ENCODE measurements at regions not wholly inside any gene's neighbourhood (a gene's known extent, or its start where the extent isn't known, plus 50 kb on each side); places are given as distances from the start of the nearest gene placed in this dataset.
"Not testable (repeated sequence)": the region's sequence is repeated elsewhere in the genome, so short reads cannot be mapped to it uniquely, and the experiment has no call there.

DNA sequence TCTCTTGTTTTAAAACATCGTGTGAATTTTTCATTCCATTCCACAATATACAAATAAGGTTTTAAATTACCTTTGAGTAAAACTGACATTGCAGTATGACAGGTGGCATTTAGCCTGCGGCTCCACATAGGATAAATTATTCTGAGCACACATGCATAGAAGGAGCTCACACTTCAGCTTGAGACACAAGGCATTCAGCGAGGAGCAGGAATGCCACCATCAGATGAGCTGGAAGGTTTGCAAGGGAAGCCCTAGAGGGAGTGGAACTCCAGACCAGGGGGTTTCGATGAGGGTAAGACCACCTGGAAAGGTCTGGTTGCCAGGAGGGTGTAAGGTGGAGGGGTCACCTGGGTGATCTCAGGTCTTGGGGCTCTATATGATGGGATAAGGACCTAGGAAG, 259.0 kb upstream of the ADRA1B start:
- DNase-seq, result no peak

DNA sequence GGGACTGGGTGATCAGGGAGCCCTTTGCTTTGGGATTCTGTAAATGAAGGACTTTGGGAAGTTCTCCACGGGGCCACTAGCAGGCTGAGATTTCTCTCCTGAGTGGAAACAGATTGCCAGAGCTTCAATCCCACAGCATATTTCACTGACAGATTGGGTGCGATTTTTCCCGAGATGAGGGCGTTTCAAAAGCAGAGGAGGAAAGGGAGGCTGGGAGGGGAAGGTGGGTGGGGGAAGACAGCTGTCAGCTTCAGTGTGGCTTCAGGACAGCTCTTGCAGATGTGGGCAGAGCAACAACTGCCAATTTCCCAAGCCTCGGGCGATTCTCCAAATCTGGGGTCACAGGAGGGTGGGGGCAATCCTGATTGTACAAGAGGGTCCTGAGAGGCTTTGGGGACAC, 258.5 kb upstream of the ADRA1B start:
- DNase-seq, result no peak

DNA sequence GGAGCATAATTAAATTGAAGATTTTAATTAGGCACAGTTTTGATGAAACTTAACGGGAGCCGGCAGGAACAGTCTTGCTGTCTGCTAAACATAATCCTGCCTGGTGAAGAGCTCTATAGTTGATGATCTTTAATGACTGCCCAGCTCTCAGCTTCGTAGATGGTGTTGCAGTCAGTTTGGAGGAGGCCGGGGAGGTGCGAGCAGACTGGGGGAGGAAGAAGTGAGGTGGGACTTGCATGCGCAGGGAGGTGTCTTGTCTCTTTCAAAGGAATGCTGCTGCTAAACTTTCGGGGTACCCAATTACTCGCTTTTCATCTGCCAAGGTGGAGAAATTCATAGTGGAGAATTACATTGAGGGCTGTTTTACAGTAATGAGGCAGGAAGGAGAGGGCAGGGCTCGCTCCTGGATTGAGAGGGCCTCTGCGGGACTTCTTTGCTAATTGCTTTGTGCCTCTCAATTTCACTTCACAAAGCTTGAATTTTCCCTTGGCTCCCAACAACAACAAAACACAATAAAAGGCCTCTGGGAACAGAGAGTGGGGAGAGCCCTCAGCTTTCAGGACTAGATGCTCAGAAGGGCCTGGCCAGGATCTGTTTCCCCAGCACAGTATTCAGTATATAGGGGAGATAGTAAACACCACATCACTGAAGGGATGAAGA, 257.9 kb upstream of the ADRA1B start:
- no peak for DNase-seq

DNA sequence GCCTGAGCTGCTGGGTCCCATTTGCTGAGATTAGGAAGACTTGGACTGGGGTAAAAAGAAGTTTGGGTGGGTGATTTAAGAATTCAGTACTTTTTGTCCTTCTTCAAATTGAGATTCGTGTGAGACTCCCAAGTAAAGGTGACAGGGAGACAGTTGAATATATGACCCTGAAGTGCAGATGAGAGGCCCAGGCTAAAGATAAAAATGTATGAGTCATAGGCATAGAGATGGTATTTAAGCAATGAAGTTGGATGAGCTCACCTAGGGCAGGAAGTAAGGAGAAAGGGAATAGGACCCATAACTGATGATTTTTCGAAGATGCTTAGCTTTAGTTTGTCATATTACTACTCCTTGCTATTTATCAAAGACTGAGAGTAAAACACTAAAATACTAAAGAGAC, 255.9 kb upstream of the ADRA1B start:
- no peak for DNase-seq

DNA sequence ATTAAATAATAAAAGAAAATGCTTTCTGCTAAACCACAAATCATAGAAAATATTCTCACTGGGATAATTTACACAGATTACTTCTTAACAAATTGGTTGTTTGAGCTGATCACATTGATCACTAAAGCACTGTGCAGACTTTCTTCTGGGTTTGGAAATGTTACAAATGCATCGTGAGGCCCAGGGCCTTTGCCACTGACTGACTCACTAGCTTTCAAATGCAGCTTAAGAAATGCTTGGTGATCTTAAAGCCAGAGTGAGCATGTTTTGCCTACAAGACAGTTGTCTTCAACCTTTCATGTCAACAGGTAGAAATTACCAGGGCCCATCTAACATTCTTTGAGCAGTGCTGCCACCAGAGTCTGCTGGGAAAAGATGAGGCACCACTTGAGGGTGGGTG, 252.3 kb upstream of the ADRA1B start:
- no peak for DNase-seq

DNA sequence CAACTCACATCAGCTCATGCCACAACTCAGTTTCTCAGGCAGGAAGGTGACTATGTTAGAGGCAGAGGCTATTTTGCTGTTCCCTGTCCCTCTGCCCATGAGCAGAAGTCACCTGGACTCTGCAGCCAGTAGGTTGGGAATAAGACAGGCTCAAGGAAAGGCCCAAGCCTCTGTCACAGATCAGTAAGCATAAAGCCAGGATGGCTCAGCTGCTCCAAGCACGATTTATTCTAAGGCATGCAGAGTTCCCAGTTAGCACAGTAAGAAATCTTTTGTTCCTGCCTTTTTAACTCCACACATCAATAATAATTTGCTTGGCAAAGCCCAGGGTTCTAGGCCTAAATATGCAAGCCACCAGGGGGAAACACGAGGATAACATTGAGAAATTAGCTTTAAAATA, 249.0 kb upstream of the ADRA1B start:
- DNase-seq, result no peak

DNA sequence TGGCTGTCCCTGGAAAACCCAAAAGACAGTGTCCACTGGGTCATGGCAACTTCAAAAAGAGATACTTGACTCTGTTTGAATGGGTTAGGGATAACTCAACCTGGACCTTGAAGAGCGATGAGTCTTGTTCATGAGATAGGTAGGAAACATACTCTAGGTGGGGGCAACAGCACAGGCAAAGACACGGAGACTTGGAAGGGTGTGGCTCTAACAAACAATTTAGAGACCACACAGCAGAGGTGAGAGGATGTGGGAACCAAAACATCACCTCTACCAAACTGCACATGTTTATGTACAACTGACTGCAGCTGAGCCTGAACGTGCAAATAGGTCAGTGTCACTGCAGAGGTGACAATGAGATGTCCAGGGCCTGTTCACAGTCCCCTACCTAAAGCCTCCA, 247.7 kb upstream of the ADRA1B start:
- no peak for DNase-seq

DNA sequence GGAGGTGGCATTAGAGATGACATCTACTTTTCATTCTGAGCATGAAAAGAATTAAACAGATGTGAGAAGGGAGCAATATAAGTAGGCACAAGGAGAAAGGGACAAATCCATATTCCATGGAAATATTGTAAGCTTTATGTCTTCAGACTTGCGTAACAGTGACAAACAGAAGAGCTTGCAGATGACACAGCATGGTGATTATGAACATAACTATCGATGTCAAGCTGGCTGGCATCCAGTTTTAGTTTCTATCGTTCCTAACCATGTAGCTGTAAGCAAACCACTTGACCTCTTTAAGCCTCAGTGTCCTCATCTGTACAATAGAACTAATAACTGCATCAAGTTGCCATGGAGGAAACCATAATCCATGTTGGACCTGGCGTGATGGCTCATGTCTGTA, 246.7 kb upstream of the ADRA1B start:
- no peak for DNase-seq

DNA sequence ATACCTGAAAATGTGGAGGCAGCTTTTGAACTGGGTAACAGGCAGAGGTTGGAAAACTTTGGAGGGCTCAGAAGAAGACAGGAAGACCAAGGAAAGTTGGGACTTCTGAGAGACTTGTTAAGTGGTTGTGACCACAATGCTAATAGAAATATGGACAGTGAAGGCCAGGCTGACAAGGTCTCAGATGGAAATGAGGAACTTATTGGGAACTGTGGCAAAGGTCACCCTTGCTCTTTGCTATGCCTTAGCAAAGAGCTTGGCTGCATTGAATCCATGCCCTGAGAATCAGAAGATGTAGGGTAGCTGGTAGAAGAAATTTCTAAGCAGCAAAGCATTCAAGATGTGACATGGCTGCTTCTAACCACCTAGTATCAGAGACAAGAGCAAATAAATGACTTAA, 244.4 kb upstream of the ADRA1B start:
- no peak for DNase-seq

DNA sequence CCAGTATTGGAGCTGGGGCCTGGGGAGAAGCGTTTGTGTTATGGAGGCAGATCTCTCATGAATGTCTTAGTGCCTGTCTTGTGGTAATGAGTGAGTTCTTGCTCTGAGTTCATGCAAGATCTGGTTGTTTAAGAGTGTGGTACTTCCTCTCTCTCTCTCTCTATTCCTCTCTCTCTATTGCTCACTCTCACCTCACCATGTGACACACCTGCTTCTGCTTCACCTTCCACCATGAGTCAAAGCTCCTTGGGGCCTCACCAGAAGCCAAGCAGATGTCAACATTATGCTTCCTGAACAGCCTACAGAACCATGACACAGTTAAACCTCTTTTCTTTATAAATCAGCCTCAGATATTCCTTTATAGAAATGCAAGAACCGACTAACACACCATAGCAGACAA, 242.7 kb upstream of the ADRA1B start:
- DNase-seq, result no peak

DNA sequence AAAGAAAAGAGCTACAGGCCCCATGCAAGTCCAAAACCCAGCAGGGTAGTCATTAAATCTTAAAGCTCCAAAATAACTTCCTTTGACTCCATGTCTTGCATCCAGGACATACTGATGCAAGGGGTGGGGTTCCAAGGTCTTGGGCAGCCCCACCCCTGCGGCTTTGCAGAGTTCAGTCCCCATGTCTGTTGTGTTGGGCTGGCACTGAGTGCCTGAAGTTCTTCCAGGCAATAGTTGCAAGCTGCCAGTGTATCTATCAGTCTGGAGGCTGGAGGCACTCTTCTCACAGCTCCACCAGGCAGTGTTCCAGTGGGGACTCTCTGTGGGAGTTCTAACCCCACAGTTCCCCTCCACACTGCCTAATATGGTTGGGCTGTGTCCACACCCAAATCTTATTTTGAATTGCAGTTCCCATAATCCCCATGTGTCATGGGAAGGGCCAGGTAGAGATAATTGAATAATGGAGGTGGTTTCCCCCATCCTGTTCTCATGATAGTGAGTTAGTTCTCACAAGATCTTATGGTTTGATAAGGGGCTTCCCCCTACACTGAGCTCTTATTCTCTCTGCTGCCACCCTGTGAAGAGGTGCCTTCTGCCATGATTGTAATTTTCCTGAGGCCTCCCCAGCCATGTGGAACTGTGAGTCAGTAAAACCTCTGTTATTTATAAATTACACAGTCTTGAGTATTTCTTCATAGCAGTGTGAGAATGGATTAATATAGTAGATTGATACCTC, 237.5 kb upstream of the ADRA1B start:
- no peak for DNase-seq

DNA sequence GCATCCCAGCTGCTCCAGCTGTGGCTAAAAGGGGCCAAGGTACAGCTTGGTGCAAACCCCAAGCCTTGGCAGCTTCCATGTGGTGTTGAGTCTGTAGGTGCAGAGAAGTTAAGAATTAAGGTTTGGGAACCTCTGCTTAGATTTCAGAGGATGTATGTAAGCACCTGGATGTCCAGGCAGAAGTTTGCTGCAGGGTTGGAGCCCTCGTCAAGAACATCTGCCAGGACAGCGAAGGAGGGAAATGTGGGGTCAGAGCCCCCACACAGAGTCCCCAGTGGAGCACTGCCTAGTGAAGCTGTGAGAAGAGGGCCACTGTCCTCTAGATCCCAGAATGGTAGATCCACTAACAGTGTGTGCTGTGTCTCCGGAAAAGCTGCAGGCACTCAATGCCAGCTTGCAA, 236.2 kb upstream of the ADRA1B start:
- DNase-seq, result no peak

DNA sequence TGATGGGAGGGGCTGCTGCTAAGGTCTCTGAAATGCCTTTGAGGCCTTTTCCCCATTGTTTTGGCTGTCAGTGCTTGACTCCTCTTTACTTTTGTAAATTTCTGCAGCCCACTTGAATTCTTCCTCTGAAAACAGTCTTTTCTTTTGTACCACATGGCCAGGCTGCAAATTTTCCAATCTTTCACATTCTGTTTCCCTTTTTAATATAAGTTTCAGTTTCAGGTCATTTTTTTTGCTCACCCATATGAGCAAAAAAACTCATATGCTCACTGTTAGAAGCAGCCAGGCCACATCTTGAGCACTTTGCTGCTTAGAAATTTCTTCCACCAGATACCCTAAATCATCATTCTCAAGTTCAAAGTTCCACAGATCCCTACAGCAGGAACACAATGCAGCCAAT, 234.6 kb upstream of the ADRA1B start:
- DNase-seq, result no peak

DNA sequence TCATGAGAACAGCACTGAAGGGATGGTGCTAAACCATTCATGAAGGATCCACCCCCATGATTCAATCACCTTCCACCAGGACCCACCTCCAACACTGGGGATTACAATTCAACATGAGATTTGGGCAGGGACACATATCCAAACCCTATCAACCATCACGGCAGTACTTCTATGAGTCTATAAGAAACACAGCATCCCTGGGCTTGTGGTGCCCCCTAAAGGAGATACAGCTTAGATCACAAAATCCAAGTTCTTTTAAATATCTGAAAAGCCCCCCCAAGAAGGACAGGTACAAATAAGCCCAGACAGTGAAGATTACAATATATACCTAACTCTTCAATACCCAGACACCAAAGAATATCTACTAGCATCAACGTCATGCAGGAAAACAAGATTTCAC, 233.7 kb upstream of the ADRA1B start:
- no peak for DNase-seq

DNA sequence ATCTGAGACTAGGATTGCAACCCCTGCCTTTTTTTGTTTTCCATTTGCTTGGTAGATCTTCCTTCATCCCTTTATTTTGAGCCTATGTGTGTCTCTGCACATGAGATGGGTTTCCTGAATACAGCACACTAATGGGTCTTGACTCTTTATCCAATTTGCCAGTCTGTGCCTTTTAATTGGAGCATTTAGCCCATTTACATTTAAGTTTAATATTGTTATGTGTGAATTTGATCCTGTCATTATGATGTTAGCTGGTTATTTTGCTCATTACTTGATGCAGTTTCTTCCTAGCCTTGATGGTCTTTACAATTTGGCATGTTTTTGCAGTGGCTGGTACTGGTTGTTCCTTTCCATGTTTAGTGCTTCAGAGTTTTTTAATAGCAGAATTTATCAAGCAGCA, 228.4 kb upstream of the ADRA1B start:
- DNase-seq, result not testable (repeated sequence)

DNA sequence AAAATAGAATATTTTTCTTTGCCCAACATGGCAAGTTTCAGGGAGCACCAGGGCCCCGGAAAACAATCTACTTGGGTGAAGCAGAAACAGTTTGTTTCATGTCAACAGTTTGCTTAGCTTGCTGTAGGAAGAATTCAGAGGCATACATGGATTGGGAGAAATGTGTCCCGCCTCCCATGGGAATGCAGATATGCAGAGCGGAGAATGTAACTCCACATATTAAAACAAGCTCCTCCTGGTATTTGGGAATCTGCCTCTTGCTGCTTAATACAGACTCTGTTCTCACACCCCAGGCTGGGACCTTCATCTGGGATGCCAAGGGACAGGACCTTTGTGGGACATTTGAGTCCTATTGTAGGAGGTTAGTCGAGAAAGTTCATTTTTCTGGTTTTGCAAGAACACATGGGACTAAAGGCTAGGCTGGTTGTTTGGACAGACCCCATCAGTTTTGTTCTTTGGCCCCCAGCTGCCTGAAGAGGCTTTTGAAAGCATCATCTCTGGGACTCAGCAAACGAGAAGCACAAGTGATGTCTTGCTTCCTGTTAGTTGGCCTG, 220.5 kb upstream of the ADRA1B start:
- no peak for DNase-seq

DNA sequence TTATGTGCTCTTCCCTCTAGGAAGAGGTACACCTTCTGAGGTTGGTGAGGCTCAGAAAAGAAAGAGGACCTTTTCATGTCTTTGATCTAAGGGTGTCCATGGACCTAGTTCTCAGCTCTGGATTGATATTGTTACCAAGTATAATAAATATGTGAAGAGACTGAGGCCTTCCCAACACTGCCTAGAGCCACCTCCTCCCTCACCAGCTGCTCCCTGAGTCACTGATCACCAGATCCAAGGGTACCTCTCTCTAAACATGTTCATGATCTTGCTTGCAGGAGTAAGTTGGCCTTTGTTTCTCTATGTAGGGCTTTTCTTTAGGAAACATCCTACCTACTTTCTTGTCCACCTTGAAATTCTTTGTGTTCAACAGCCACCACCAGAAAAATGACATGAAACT, 218.8 kb upstream of the ADRA1B start:
- no peak for DNase-seq

DNA sequence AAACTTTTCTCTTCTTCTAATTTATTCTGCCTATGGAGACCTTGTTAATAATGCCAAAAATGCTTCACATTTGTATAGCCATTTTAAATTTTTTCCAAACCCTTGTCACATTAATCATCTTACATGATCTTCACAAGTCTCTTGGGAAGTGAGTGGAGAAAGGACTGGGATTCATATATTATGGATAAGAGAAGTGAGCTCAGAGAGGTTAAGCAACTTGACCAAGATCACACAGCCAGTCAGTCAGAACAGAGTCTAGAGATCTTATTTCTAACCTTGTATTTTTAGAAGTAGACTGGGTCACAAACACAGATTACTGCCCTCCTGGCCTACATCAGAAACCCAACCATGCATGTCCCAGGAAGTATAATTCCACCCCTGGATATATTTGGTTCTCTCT, 218.0 kb upstream of the ADRA1B start:
- DNase-seq, result no peak

DNA sequence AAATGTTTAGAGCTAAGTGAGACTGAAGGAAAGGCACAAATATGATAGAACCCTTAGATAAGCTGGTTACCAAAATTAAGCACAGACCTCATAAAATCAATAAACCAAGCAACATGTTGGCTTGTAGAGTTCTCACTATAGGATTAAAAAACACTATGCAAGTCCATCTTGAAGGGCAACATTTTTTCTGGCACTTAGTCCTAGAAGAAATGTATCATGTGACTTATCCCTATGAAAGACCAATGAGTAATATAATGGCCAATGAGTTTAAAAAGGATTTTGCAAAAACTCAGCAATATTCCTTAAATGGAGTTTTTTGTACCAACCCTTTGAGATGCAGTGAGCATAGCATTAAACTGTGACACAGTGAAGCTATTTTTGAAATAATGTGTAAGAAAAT, 216.3 kb upstream of the ADRA1B start:
- DNase-seq, result no peak

DNA sequence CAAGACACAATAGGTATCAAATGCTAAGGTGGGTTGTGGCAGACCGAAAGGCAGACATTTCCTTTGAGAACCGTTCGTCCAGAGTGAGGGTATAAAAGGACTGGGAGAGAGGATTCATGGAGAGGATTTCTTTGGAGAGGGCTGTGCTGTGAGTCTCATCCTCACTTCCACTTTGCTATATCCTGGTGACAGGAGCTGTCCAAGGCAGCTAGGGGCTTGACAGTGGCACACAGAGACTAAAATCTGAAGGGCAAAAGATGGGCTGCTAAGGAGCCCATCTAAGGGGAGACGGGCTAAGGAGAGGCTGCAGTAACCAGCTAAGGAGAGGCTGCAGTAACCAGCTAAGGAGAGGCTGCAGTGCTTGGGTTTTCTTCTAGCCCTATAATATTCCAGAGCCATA, 214.0 kb upstream of the ADRA1B start:
- DNase-seq, result no peak

DNA sequence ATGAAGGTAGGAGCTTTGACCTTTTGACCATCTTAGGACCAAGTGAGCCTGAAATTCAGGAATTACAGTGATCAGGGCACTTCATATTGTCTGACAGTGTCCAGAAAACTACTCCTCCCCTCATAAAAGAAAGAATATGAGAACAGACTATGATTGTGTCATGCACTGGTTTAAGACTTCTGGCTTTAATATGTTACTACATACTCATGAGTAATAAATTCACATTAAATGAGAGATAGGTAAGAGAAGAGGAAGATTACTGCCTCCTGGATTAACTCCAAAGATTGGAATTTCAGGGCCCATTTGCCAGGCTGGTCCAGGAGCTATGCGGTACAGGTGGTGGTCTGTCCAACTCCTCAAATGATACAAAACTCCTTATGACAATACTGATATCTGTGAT, 213.5 kb upstream of the ADRA1B start:
- DNase-seq, result no peak

DNA sequence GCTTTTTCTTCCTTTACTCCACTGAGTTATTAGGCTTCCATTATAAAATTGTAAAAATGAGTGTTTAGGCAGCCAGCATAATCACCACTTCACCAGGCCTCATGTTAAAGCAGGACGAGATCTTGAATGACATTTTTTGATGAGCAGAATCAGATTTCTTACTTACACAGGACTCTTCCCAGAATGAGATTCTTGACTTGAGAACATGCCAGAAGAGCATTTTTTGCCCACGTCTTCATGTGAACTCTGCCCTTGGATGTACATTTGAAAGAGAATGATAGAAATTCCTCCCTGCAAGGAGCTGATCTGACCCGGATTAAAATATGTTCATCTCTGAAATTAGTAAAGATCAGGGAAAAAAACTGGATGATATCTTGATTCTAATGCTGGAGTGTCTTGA, 212.1 kb upstream of the ADRA1B start:
- no peak for DNase-seq

DNA sequence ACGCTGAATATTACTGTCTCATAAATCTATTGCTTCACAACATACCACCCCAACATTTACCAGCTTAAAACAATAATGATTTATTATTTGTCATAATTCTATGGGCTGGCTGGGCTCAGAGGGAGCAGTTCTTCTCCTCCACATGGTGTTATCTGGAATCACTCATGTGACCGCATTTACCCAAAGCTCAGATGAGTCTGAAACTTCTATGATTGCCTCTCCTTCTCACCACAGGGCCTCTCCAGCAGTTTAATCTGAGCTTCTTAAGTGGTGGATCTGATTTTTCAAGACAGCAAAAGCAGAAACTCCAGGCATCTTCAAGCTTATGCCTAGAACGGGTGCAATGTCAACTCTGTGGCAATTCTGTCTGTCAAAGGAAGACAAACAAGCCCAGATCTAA, 210.3 kb upstream of the ADRA1B start:
- no peak for DNase-seq

DNA sequence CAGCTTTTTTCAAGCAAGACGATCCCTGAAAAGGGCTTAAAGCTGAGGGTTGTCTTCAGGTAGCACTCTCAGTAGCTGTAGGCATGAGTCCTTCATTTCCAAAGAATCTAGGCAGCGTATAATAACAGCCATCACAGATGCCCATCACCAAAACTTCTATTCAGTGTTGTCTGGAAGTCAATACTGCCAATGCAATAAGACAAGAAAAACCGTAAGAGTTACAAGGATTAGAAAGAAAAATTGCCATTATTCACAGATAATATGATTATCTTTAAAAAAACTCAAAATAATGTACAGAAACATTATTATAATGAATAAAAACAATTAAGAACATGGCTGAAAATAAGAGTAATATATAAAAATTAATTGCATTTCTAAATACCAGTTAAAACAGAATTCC, 208.2 kb upstream of the ADRA1B start:
- DNase-seq, result no peak

DNA sequence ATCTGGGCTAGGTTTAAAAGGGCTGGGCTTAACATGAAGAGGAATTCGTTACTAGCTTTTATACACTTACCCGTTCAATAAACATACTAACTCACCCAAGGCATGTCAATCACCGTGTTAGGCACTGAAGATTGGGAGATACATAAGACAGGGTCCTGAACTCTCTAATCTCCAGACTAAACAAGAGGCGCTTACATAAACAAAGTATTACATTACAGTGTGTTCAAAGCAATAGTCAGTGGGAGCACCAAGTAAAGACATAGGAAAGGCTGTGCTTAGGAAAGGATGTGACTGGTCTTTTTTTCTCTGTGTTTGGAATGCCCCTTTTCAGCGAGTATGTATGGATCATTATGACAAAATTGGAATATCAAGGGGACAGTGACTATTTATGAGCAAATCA, 203.6 kb upstream of the ADRA1B start:
- no peak for DNase-seq
